H1 (cell line): ENCODE measurements at regions not wholly inside any gene's neighbourhood (a gene's known extent, or its start where the extent isn't known, plus 50 kb on each side); places are given as distances from the start of the nearest gene placed in this dataset.

Source experiments
- CTCF ChIA-PET: fragments of 300-600 bp; sonication (Branson Sonifier 250); formaldehyde crosslinking; loops from one replicate; lab custom pipeline; 2021; ENCODE audit not compliant: partially characterized antibody; lab: Charles Lee
- POLR2A ChIA-PET: fragments of 300-600 bp; sonication (Branson Sonifier 250); formaldehyde crosslinking; loops from one replicate; lab custom pipeline; 2021; ENCODE audit warnings: inconsistent platforms; ENCODE audit not compliant: partially characterized antibody; lab: Charles Lee
- DNase-seq, 2 experiments: peaks; one replicate each; pipeline versions ENCODE4 v3.0.0 to v3.0.0-alpha.2; 2010 to 2022; ENCODE audit warnings: low spot score in 2 of 2, low read depth in 1 of 2, mixed read lengths in 1 of 2
- FAIRE-seq: peaks from 2 replicates; lab custom pipeline; 2011; peaks lifted over from hg19 to GRCh38; lab: Jason Lieb, UNC
- H2AFZ ChIP-seq: 2 replicates; pipeline ENCODE4 v1.8.1; 2012; ENCODE audit warnings: low read length, inconsistent platforms
- H2AK5ac ChIP-seq: 2 replicates; pipeline ENCODE4 v1.6.1; 2013; ENCODE audit warnings: low read depth, low read length
- H2BK120ac ChIP-seq: replicated peaks from 2 replicates; pipeline ENCODE3; 2013; ENCODE audit warnings: low read depth, low read length, inconsistent platforms
- H2BK12ac ChIP-seq: 2 replicates; pipeline ENCODE4 v1.6.1; 2013; ENCODE audit warnings: low read depth, low read length
- H2BK15ac ChIP-seq: 2 replicates; pipeline ENCODE4 v1.6.1; 2013; ENCODE audit warnings: low read length
- H2BK20ac ChIP-seq: 2 replicates; pipeline ENCODE4 v1.6.1; 2013; ENCODE audit warnings: low read length
- H2BK5ac ChIP-seq: 2 replicates; pipeline ENCODE4 v1.6.1; 2013; ENCODE audit warnings: low read depth, low read length
- H3K14ac ChIP-seq: 2 replicates; pipeline ENCODE4 v1.6.1; 2013; ENCODE audit warnings: inconsistent platforms; ENCODE audit not compliant: insufficient read length
- H3K18ac ChIP-seq: 2 replicates; pipeline ENCODE4 v1.6.1; 2013; ENCODE audit warnings: low read length; ENCODE audit errors: extremely low read depth
- H3K23ac ChIP-seq: 2 replicates; pipeline ENCODE4 v1.6.1; 2013; ENCODE audit warnings: inconsistent platforms; ENCODE audit not compliant: insufficient read length
- H3K23me2 ChIP-seq: 2 replicates; pipeline ENCODE4 v1.6.1; 2013; ENCODE audit warnings: low read depth, low read length
- H3K27ac ChIP-seq: 2 replicates; pipeline ENCODE4 v1.6.1; 2011; ENCODE audit warnings: low read depth, low read length, inconsistent platforms
- H3K27me3 ChIP-seq, 4 experiments: replicated peaks in 1 of 4; 1 replicate in 1 of 4; 2 replicates in 3 of 4; pipeline versions ENCODE4 v1.6.1 to v1.8.1; 2011 to 2013; ENCODE audit warnings: low read length in 3 of 4, mild to moderate bottlenecking in 3 of 4, inconsistent platforms in 2 of 4, mixed read lengths in 2 of 4, moderate library complexity in 1 of 4; ENCODE audit not compliant: control insufficient read depth in 3 of 4, insufficient read depth in 3 of 4; ENCODE audit errors: extremely low read depth in 1 of 4
- H3K36me3 ChIP-seq, 4 experiments: 2 replicates each; pipeline versions ENCODE4 v1.6.1 to v1.8.1; 2011 to 2013; ENCODE audit warnings: mild to moderate bottlenecking in 4 of 4, low read length in 3 of 4, moderate library complexity in 2 of 4, control low read depth in 1 of 4, inconsistent platforms in 1 of 4; ENCODE audit not compliant: insufficient read depth in 4 of 4, control insufficient read depth in 2 of 4
- H3K4ac ChIP-seq: replicated peaks from 2 replicates; pipeline ENCODE3; 2013; ENCODE audit warnings: low read length, low read depth, mixed read lengths, inconsistent platforms; ENCODE audit not compliant: insufficient read length
- H3K4me1 ChIP-seq, 4 experiments: replicated peaks in 1 of 4; 1 replicate in 1 of 4; 2 replicates in 3 of 4; pipeline versions ENCODE4 v1.6.1 to v1.8.1; 2011 to 2013; ENCODE audit warnings: low read length in 3 of 4, inconsistent platforms in 2 of 4, mixed read lengths in 1 of 4; ENCODE audit not compliant: insufficient read depth in 4 of 4, control insufficient read depth in 3 of 4
- H3K4me2 ChIP-seq, 2 experiments: 2 replicates each; pipeline versions ENCODE4 v1.6.1 to v1.8.1; 2011 to 2013; ENCODE audit warnings: low read depth in 2 of 2, low read length in 2 of 2, control low read depth in 1 of 2, inconsistent platforms in 1 of 2, mild to moderate bottlenecking in 1 of 2; ENCODE audit not compliant: insufficient read depth in 1 of 2
- H3K4me3 ChIP-seq, 4 experiments: fragments of 200-600, 300-600 bp in 1 of 4; sonication (generic), shearing (Covaris generic), sonication (Bioruptor Twin) in 1 of 4; 2 replicates each; pipeline versions ENCODE4 v1.5.1 to v1.8.1; 2011 to 2016; ENCODE audit warnings: low read length in 4 of 4, low read depth in 3 of 4, control low read depth in 2 of 4, inconsistent platforms in 2 of 4, mild to moderate bottlenecking in 2 of 4, mixed read lengths in 1 of 4, moderate library complexity in 1 of 4; ENCODE audit not compliant: insufficient read depth in 2 of 4; ENCODE audit errors: extremely low read depth in 1 of 4
- H3K56ac ChIP-seq: replicated peaks from 2 replicates; pipeline ENCODE3; 2013; ENCODE audit warnings: low read depth, mild to moderate bottlenecking, mixed read lengths, low read length, inconsistent platforms; ENCODE audit not compliant: insufficient read length
- H3K79me1 ChIP-seq: 2 replicates; pipeline ENCODE4 v1.6.1; 2013; ENCODE audit warnings: low read depth, low read length, control low read depth
- H3K79me2 ChIP-seq, 2 experiments: 2 replicates each; pipeline versions ENCODE4 v1.6.1 to v1.8.1; 2012 to 2013; ENCODE audit warnings: low read length in 2 of 2, mild to moderate bottlenecking in 2 of 2, inconsistent platforms in 1 of 2; ENCODE audit not compliant: insufficient read depth in 2 of 2, control insufficient read depth in 1 of 2
- H3K9ac ChIP-seq, 4 experiments: replicated peaks in 1 of 4; 1 replicate in 1 of 4; 2 replicates in 3 of 4; pipeline versions ENCODE4 v1.6.1 to v1.8.1; 2011 to 2013; ENCODE audit warnings: low read depth in 3 of 4, low read length in 3 of 4, control low read depth in 2 of 4, mild to moderate bottlenecking in 2 of 4, moderate library complexity in 2 of 4, inconsistent platforms in 1 of 4; ENCODE audit errors: extremely low read depth in 1 of 4
- H3K9me3 ChIP-seq, 2 experiments: 2 replicates each; pipeline versions ENCODE4 v1.6.1 to v1.8.1; 2012 to 2013; ENCODE audit warnings: mild to moderate bottlenecking in 2 of 2, moderate library complexity in 2 of 2, control low read depth in 1 of 2, inconsistent platforms in 1 of 2, low read depth in 1 of 2, low read length in 1 of 2, mixed read lengths in 1 of 2; ENCODE audit not compliant: insufficient read depth in 2 of 2
- H4K20me1 ChIP-seq, 2 experiments: replicated peaks in 1 of 2; 2 replicates each; pipeline versions ENCODE3 to v1.8.1; 2011 to 2013; ENCODE audit warnings: inconsistent platforms in 2 of 2, low read length in 2 of 2, mild to moderate bottlenecking in 1 of 2; ENCODE audit not compliant: insufficient read depth in 2 of 2, control insufficient read depth in 1 of 2
- H4K5ac ChIP-seq: 2 replicates; pipeline ENCODE4 v1.6.1; 2013; ENCODE audit warnings: low read length, low read depth, mixed read lengths, inconsistent platforms; ENCODE audit not compliant: insufficient read length
- H4K8ac ChIP-seq: 2 replicates; pipeline ENCODE4 v1.8.0; 2013; ENCODE audit warnings: mild to moderate bottlenecking, moderate library complexity, low read length, inconsistent platforms; ENCODE audit not compliant: insufficient read depth; ENCODE audit errors: extremely low read depth
- H4K91ac ChIP-seq: replicated peaks from 2 replicates; pipeline ENCODE3; 2013; ENCODE audit warnings: low read length, mixed read lengths, inconsistent platforms; ENCODE audit not compliant: insufficient read length
- FOSL1 ChIP-seq: IDR thresholded peaks from 2 replicates; pipeline ENCODE4 v1.6.1; 2011; ENCODE audit warnings: mild to moderate bottlenecking, low read depth, low read length, moderate library complexity; ENCODE audit not compliant: insufficient read depth
- JUND ChIP-seq: IDR thresholded peaks from 2 replicates; pipeline ENCODE4 v1.6.1; 2011; ENCODE audit warnings: mild to moderate bottlenecking, improper control_type of control experiment, low read length
- POLR2AphosphoS5 ChIP-seq: IDR thresholded peaks from 2 replicates; pipeline ENCODE4 v1.6.1; 2011; ENCODE audit warnings: low read depth, low read length
- RFX5 ChIP-seq: IDR thresholded peaks from 2 replicates; pipeline ENCODE4 v1.6.1; 2011; ENCODE audit warnings: low read depth, low read length, improper control_type of control experiment, borderline replicate concordance
- WGBS, 2 experiments: shearing (Covaris generic) in 1 of 2; methylation state at CpG; one replicate each; pipeline versions ENCODE4 v1.1.6 to v1.1.7; 2013 to 2015; ENCODE audit warnings: low lambda C conversion rate in 2 of 2, mixed read lengths in 2 of 2, inconsistent platforms in 1 of 2, low coverage in 1 of 2, missing lambda C conversion rate in 1 of 2; ENCODE audit not compliant: insufficient replicate concordance in 2 of 2, insufficient coverage in 1 of 2, insufficient read length in 1 of 2; ENCODE audit errors: extremely low coverage in 1 of 2, missing lambda C conversion rate in 1 of 2; 5-methylcytosine and 5-hydroxymethylcytosine counted together

DNA sequence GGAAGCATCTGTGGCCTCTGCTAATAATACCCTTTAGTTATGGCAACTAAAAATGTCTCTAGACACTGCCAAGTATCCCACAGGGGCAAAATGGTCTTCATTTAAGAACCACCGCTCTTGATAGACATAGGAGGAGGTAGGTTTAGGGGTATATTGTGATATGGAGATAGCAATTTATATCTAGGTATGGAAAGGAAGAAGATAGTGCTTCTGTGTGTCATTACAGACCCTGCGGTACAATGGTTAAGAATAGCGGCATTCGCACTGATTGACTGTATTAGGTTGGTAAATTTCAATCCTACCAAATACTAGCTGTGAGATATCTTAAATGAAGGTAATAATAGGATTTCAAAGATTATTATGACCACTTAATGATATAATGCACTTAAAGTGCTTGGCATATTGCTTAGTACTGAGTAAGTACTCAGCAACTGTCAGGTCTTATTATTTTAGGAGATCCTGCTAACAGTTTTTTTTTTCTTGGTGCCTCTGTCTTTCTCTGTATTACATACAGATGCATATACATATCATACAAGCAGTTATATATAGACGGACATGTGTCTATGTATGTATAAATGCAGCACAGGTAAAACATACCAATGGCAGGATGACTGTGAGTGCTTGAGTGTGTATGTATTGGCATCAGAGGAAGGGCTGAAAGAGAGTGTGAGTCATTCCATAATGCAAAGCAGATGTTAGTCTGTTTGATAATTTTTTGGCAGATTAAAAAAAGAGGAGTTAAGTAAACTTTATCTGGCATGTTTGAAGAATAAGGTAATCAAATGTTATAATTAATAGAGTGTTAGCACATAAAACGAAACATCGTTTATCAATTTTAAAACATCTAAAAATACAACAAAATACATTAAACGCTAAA lies 50.0 kb upstream of the ITGB8 start:
- no peak overlapping the region for H4K91ac ChIP-seq
- no peak overlapping the region for H3K18ac ChIP-seq
- H4K8ac ChIP-seq, result no peak overlapping the region
- no peak overlapping the region for H3K4me2 ChIP-seq
- H2BK5ac ChIP-seq, result no peak overlapping the region
- H4K5ac ChIP-seq, result no peak overlapping the region
- H3K9me3 ChIP-seq, result no peaks in the 10 kb centered on the region
- WGBS, 2 experiments, result 89 to 100% methylated on average over 3 to 8 of the region's 8 CpGs
- no peaks in the 10 kb centered on the region for H4K20me1 ChIP-seq
- H2BK20ac ChIP-seq, result no peak overlapping the region
- POLR2A ChIA-PET, result interaction anchor here (0.9 kb wide), 1 partner anchor 9 kb away, joined by 3 read pairs; no protein-coding TSS in a partner anchor
- no peaks in the 10 kb centered on the region for H3K27me3 ChIP-seq
- H3K79me1 ChIP-seq, result no peaks in the 10 kb centered on the region
- H2AFZ ChIP-seq, result no peak overlapping the region
- H3K23ac ChIP-seq, result no peak overlapping the region
- no peak overlapping the region for H3K14ac ChIP-seq
- H3K9ac ChIP-seq, result no peak overlapping the region
- CTCF ChIA-PET, result no interaction called here
- H3K36me3 ChIP-seq, result no peaks in the 10 kb centered on the region
- H3K23me2 ChIP-seq, result no peaks in the 10 kb centered on the region; the same call in 1 of the 2 replicates
- FAIRE-seq, result no peak
- no peak overlapping the region for H2BK12ac ChIP-seq
- no peak overlapping the region for H3K4ac ChIP-seq
- H2AK5ac ChIP-seq, result no peak overlapping the region
- no peaks in the 10 kb centered on the region for H3K4me1 ChIP-seq
- no peak overlapping the region for H2BK15ac ChIP-seq
- H3K79me2 ChIP-seq, result no peaks in the 10 kb centered on the region
- no peak for TF ChIP-seq FOSL1
- no peak for TF ChIP-seq JUND
- TF ChIP-seq POLR2AphosphoS5, result no peak
- no peak for TF ChIP-seq RFX5
- H3K56ac ChIP-seq, result no peak overlapping the region
- no peak overlapping the region for H3K4me3 ChIP-seq
- H2BK120ac ChIP-seq, result no peak overlapping the region
- no peak for DNase-seq
- no peak overlapping the region for H3K27ac ChIP-seq
